GM19395 (cell line): ENCODE measurements at regions not wholly inside any gene's neighbourhood (a gene's known extent, or its start where the extent isn't known, plus 50 kb on each side); places are given as distances from the start of the nearest gene placed in this dataset.

Experiments used
- ATAC-seq: cut with Tn5 transposase; IDR thresholded peaks from one replicate; pipeline ENCODE4 v1.9.1; 2021; ENCODE audit warnings: mild to moderate bottlenecking, moderate library complexity; ENCODE audit not compliant: unreplicated experiment

- no peak for ATAC-seq
Observed at GRCh38 chr16:59320657-59321056, 586.5 kb upstream of the GOT2 start.

GRCh38 chr16:59319871-59320270 lies 585.8 kb upstream of the GOT2 start:
- ATAC-seq = no peak

- ATAC-seq = no peak
Observed at GRCh38 chr16:59305850-59306249, 571.7 kb upstream of the GOT2 start.

GRCh38 chr16:59296888-59297287 lies 562.8 kb upstream of the GOT2 start:
- ATAC-seq = no peak

GRCh38 chr16:59295993-59296736 lies 562.0 kb upstream of the GOT2 start:
- no peak for ATAC-seq

- no peak for ATAC-seq
Observed at GRCh38 chr16:59295474-59295873, 561.4 kb upstream of the GOT2 start.

- no peak for ATAC-seq
Observed at GRCh38 chr16:59290718-59291117, 556.6 kb upstream of the GOT2 start.

- no peak for ATAC-seq
Observed at GRCh38 chr16:59289151-59289550, 555.0 kb upstream of the GOT2 start.

GRCh38 chr16:59274141-59274540 lies 540.0 kb upstream of the GOT2 start:
- no peak for ATAC-seq

- ATAC-seq = no peak
Observed at GRCh38 chr16:59263955-59264354, 529.8 kb upstream of the GOT2 start.

- no peak for ATAC-seq
Observed at GRCh38 chr16:59260892-59261291, 526.8 kb upstream of the GOT2 start.

- ATAC-seq = no peak
Observed at GRCh38 chr16:59259950-59260319, 525.8 kb upstream of the GOT2 start.

- ATAC-seq = no peak
Observed at GRCh38 chr16:59259074-59259949, 525.2 kb upstream of the GOT2 start.

- ATAC-seq = no peak
Observed at GRCh38 chr16:59252317-59252716, 518.2 kb upstream of the GOT2 start.

GRCh38 chr16:59249011-59249410 lies 514.9 kb upstream of the GOT2 start:
- no peak for ATAC-seq

- ATAC-seq = no peak
Observed at GRCh38 chr16:59242556-59242955, 508.4 kb upstream of the GOT2 start.

GRCh38 chr16:59238246-59238645 lies 504.1 kb upstream of the GOT2 start:
- no peak for ATAC-seq

- no peak for ATAC-seq
Observed at GRCh38 chr16:59236804-59237458, 502.8 kb upstream of the GOT2 start.

- no peak for ATAC-seq
Observed at GRCh38 chr16:59224401-59224800, 490.3 kb upstream of the GOT2 start.

- no peak for ATAC-seq
Observed at GRCh38 chr16:59220011-59220410, 485.9 kb upstream of the GOT2 start.

- ATAC-seq = no peak
Observed at GRCh38 chr16:59216291-59216690, 482.2 kb upstream of the GOT2 start.

GRCh38 chr16:59214455-59214854 lies 480.3 kb upstream of the GOT2 start:
- no peak for ATAC-seq
